ENCODE measurements at regions not wholly inside any gene's neighbourhood (a gene's known extent, or its start where the extent isn't known, plus 50 kb on each side); places are given as distances from the start of the nearest gene placed in this dataset.

DNA sequence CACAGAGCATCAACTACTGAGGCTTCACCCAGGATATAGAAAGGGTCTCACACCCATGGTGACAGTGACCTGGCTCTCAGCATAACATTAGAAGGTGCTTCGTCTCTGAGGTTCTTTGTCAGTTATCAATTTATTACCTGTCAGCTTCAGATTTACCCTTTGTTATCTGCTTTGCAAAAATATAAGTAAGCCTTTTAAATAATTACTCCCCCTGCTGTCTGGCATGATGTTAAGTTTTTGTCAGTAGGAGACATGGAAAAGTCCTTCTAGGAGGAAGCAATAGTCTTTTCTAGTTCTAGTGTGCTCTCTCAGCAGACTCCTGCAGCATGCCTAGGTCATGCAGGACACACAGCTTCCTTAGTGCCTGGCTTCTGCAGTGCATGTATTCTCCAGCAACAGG, 149.9 kb downstream of the RDH14 start:
- no peak overlapping the region for H3K9ac ChIP-seq (ENCODE audit: low read depth, low read length)
- no peak overlapping the region for H2BK5ac ChIP-seq (ENCODE audit: low read depth, low read length, poor library complexity, severe bottlenecking)
- no peak overlapping the region for H4K91ac ChIP-seq (ENCODE audit: insufficient read depth, low read depth, low read length)
- no peak overlapping the region for H2AK5ac ChIP-seq (ENCODE audit: low read depth, low read length)
- H3K27me3 ChIP-seq (ENCODE audit: control insufficient read depth, insufficient read depth, low read length): no peaks in the 10 kb centered on the region
- intact Hi-C loops (cut with micrococcal nuclease): no loop called here
- TF ChIP-seq, protein P1, sequence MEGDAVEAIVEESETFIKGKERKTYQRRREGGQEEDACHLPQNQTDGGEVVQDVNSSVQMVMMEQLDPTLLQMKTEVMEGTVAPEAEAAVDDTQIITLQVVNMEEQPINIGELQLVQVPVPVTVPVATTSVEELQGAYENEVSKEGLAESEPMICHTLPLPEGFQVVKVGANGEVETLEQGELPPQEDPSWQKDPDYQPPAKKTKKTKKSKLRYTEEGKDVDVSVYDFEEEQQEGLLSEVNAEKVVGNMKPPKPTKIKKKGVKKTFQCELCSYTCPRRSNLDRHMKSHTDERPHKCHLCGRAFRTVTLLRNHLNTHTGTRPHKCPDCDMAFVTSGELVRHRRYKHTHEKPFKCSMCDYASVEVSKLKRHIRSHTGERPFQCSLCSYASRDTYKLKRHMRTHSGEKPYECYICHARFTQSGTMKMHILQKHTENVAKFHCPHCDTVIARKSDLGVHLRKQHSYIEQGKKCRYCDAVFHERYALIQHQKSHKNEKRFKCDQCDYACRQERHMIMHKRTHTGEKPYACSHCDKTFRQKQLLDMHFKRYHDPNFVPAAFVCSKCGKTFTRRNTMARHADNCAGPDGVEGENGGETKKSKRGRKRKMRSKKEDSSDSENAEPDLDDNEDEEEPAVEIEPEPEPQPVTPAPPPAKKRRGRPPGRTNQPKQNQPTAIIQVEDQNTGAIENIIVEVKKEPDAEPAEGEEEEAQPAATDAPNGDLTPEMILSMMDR (conservative IDR thresholded peaks at IDR 0.05; ENCODE audit: low read depth, low read length): no peak
- no peak for TF ChIP-seq MXI1 (IDR thresholded peaks at IDR 0.05; ENCODE audit: borderline replicate concordance, low read depth, low read length)
- H3K36me3 ChIP-seq (ENCODE audit: control insufficient read depth, insufficient read depth, low read length): no peaks in the 10 kb centered on the region
- no peak overlapping the region for H3K14ac ChIP-seq (replicated peaks; ENCODE audit: low read depth, low read length)
- H2AFZ ChIP-seq (replicated peaks; ENCODE audit: low read length, poor library complexity): no peak overlapping the region
- H3K9me3 ChIP-seq (ENCODE audit: control insufficient read depth, insufficient read depth, low read length): no peaks in the 10 kb centered on the region
- no peak overlapping the region for H3K23ac ChIP-seq (ENCODE audit: low read depth, low read length)
- no peak overlapping the region for H2BK20ac ChIP-seq (ENCODE audit: low read depth, low read length)
- CTCF ChIA-PET: interaction anchor here (1.1 kb wide), 1 partner anchor 21 kb away, joined by 3 read pairs; no protein-coding TSS in a partner anchor
- no peaks in the 10 kb centered on the region for H3K9me1 ChIP-seq (ENCODE audit: insufficient read depth, low read length)
- H3K56ac ChIP-seq (ENCODE audit: extremely low read depth, insufficient read depth, low read length): no peak overlapping the region
- no peak overlapping the region for H3K27ac ChIP-seq (ENCODE audit: insufficient read depth, low read length)
- no peak overlapping the region; the same call in 1 of the 2 replicates for H4K5ac ChIP-seq (ENCODE audit: low read depth, low read length)
- no peak overlapping the region for H3K4me3 ChIP-seq (ENCODE audit: insufficient read depth, low read depth, low read length)
- H4K20me1 ChIP-seq (ENCODE audit: insufficient read depth, low read length): no peaks in the 10 kb centered on the region
- in situ Hi-C loops (cut with MboI; ENCODE audit: low sequenced_read_pairs): no loop called here
- H3K4me1 ChIP-seq (ENCODE audit: control insufficient read depth, insufficient read depth, low read length): peaks cover 6% of the 10 kb centered on the region
- dilution Hi-C loops (cut with HindIII; ENCODE audit: low sequenced_read_pairs, unreplicated experiment): no loop called here
- no peak overlapping the region for H3K18ac ChIP-seq (ENCODE audit: low read depth, low read length)
- no TSS peak for BruUV-seq (replicated peaks)
- peak overlapping the region; percentile 16; the same call in 1 of the 2 replicates for H2BK120ac ChIP-seq (ENCODE audit: low read depth, low read length)
- no peaks in the 10 kb centered on the region for H3K79me1 ChIP-seq (ENCODE audit: low read depth in 1 of 2, low read length in 2 of 2)
- no peak overlapping the region; the same call in 1 of the 2 replicates for H3K4ac ChIP-seq (ENCODE audit: low read depth, low read length)
- H2AK9ac ChIP-seq (replicated peaks; ENCODE audit: low read depth, low read length, poor library complexity): no peak overlapping the region
- POLR2A ChIA-PET (ENCODE audit: unreplicated experiment): no interaction called here
- H3K4me2 ChIP-seq (ENCODE audit: low read depth, low read length): no peak overlapping the region
- DNase-seq (no peak), ATAC-seq (ENCODE audit: low read depth) (no peak)
- WGBS, 2 experiments (ENCODE audit: extremely low coverage in 2 of 2, insufficient read length in 1 of 2): no CpG with 5 or more reads among the region's 1 CpG
- H4K8ac ChIP-seq (ENCODE audit: low read depth in 2 of 2, low read length in 2 of 2): no peak overlapping the region
- H2BK15ac ChIP-seq (ENCODE audit: low read depth, low read length): peak overlapping the region; percentile 57; the same call in 1 of the 3 replicates

Data from IMR-90 (cell line).